Activated T-helper 2 cell treated with anti-CD3 and anti-CD28 coated beads, Interferon-gamma antibody, Interleukin-2, Interleukin-4, amounts not matched to agents 10 μg/mL and 5 μg/mL and 100 μg/mL, durations not matched to agents 14 hours and 24 hours and 36 hours (primary cell): ENCODE measurements at regions not wholly inside any gene's neighbourhood (a gene's known extent, or its start where the extent isn't known, plus 50 kb on each side); places are given as distances from the start of the nearest gene placed in this dataset.
"Not testable (repeated sequence)": the region's sequence is repeated elsewhere in the genome, so short reads cannot be mapped to it uniquely, and the experiment has no call there.

ENCODE experiments used
- DNase-seq: peaks from one replicate; pipeline ENCODE4 v3.0.0; 2021; ENCODE audit warnings: low spot score
- H3K27ac Mint-ChIP-seq: one replicate; pipeline ENCODE4 v1.8.0; 2021; ENCODE audit warnings: mixed read lengths
- H3K27me3 Mint-ChIP-seq: one replicate; pipeline ENCODE4 v1.8.0; 2021; ENCODE audit warnings: low read depth, mixed read lengths
- H3K36me3 Mint-ChIP-seq: one replicate; pipeline ENCODE4 v1.8.0; 2021; ENCODE audit warnings: low read depth, mixed read lengths
- H3K4me1 Mint-ChIP-seq: one replicate; pipeline ENCODE4 v1.8.0; 2021; ENCODE audit warnings: low read depth, mixed read lengths
- H3K4me3 Mint-ChIP-seq: one replicate; pipeline ENCODE4 v1.8.0; 2021; ENCODE audit warnings: low read depth, mild to moderate bottlenecking, moderate library complexity, mixed read lengths
- H3K9me3 Mint-ChIP-seq: one replicate; pipeline ENCODE4 v1.8.0; 2021; ENCODE audit warnings: mixed read lengths
- intact Hi-C: fragments of 100-400 bp; cut with micrococcal nuclease; formaldehyde crosslinking; loops from one replicate; pipeline ENCODE4 v1.15.1; 2023

- Mint-ChIP-seq H3K9me3 (peaks cover 3% of the 10 kb centered on the region), H3K27me3 (no peaks in the 10 kb centered on the region), H3K4me1 (no peaks in the 10 kb centered on the region), H3K27ac (no peak overlapping the region), H3K4me3 (no peak overlapping the region), H3K36me3 (no peaks in the 10 kb centered on the region)
- no peak for DNase-seq
- intact Hi-C loops = no loop called here
These were observed 239.5 kb downstream of the TFAP2A start for GRCh38 chr6:10175362-10175761.

- Mint-ChIP-seq H3K27me3 (no peaks in the 10 kb centered on the region), H3K27ac (no peak overlapping the region), H3K9me3 (peaks cover 3% of the 10 kb centered on the region), H3K36me3 (no peaks in the 10 kb centered on the region), H3K4me1 (no peaks in the 10 kb centered on the region), H3K4me3 (no peak overlapping the region)
- intact Hi-C loops = no loop called here
- no peak for DNase-seq
These were observed 240.1 kb downstream of the TFAP2A start for GRCh38 chr6:10174761-10175160.

GRCh38 chr6:10174056-10174455, 240.8 kb downstream of the TFAP2A start:
- DNase-seq = no peak
- intact Hi-C loops = no loop called here
- no peaks in the 10 kb centered on the region for H3K27me3 Mint-ChIP-seq
- H3K36me3 Mint-ChIP-seq = no peaks in the 10 kb centered on the region
- H3K27ac Mint-ChIP-seq = no peak overlapping the region
- peaks cover 3% of the 10 kb centered on the region for H3K9me3 Mint-ChIP-seq
- H3K4me3 Mint-ChIP-seq = no peak overlapping the region
- H3K4me1 Mint-ChIP-seq = no peaks in the 10 kb centered on the region

GRCh38 chr6:10171706-10172105, 243.2 kb downstream of the TFAP2A start:
- intact Hi-C loops, H3K4me3 Mint-ChIP-seq, H3K4me1 Mint-ChIP-seq, H3K27me3 Mint-ChIP-seq, H3K9me3 Mint-ChIP-seq, DNase-seq, H3K27ac Mint-ChIP-seq, H3K36me3 Mint-ChIP-seq: not testable (repeated sequence)

DNA sequence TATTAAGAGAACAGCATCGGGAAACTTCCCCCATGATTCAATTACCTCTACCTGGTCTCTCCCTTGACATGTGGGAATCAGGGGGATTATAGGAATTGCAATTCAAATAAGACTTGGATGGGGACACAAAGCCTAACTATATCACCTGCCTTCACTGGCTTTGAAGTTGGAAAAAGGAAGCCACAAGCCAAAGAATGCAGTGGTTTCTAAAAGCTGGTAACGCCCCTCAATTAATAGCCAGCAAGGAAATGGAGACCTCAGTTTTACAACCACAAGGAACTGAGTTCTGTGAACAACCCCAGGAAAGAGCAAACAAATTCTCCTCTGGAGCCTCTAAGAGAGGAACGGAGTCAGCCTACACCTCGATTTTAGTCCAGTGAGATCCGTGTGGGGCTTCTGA, 244.1 kb downstream of the TFAP2A start:
- H3K4me1 Mint-ChIP-seq = no peaks in the 10 kb centered on the region
- no peak for DNase-seq
- intact Hi-C loops = no loop called here
- H3K4me3 Mint-ChIP-seq = no peak overlapping the region
- H3K9me3 Mint-ChIP-seq = peaks cover 3% of the 10 kb centered on the region
- H3K27ac Mint-ChIP-seq = no peak overlapping the region
- H3K36me3 Mint-ChIP-seq = no peaks in the 10 kb centered on the region
- no peaks in the 10 kb centered on the region for H3K27me3 Mint-ChIP-seq

DNA sequence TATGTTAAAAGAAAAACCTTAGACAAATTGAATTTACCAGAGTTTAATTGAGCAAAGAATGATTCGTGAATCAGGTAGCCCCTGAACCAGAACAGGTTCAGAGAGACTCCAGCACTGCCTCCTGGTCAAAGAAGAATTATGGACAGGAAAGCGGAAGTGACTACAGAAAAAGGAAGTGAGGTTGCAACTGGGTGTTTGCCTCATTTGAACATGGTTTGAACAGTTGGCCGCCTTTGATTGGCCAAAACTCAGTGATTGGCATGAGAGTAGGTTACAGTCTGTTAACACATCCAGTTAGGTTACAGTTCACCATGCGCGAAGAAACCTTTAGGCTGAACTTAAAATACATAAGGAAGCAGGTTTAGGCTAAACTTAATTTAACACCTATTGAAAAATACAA, 248.8 kb downstream of the TFAP2A start:
- H3K9me3 Mint-ChIP-seq = peaks cover under 1% of the 10 kb centered on the region
- no peaks in the 10 kb centered on the region for H3K4me1 Mint-ChIP-seq
- no peaks in the 10 kb centered on the region for H3K27me3 Mint-ChIP-seq
- H3K27ac Mint-ChIP-seq = no peak overlapping the region
- intact Hi-C loops = no loop called here
- DNase-seq = no peak
- H3K4me3 Mint-ChIP-seq = no peak overlapping the region
- no peaks in the 10 kb centered on the region for H3K36me3 Mint-ChIP-seq

- Mint-ChIP-seq H3K9me3 (no peaks in the 10 kb centered on the region), H3K4me3 (no peak overlapping the region), H3K4me1 (no peaks in the 10 kb centered on the region), H3K36me3 (no peaks in the 10 kb centered on the region), H3K27me3 (no peaks in the 10 kb centered on the region), H3K27ac (no peak overlapping the region)
- intact Hi-C loops = no loop called here
- DNase-seq = no peak
These were observed 251.5 kb downstream of the TFAP2A start for GRCh38 chr6:10163203-10163962.

- DNase-seq = no peak
- intact Hi-C loops = no loop called here
- Mint-ChIP-seq H3K4me3 (no peak overlapping the region), H3K27me3 (no peaks in the 10 kb centered on the region), H3K36me3 (no peaks in the 10 kb centered on the region), H3K9me3 (peaks cover 8% of the 10 kb centered on the region), H3K4me1 (no peaks in the 10 kb centered on the region), H3K27ac (no peak overlapping the region)
These were observed 258.0 kb downstream of the TFAP2A start for GRCh38 chr6:10156875-10157274.

DNA sequence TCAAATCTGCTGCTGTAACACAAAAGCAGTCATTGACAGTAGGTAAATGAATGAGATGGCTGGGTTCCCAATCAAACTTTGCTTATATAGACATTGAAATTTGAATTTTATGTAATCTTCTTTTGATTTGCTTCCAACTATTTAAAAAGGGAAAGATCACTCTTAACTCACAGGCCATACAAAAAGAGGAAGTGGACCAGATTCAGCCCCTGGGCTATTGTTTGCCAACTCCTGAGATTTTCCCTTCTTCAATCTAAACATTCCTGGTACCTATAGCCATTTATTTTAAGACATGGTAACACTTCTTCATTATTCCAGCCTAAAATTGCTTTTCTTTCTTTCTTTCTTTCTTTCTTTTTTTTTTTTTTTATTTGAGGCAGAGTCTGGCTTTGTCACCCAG, 260.6 kb downstream of the TFAP2A start:
- peaks cover 8% of the 10 kb centered on the region for H3K9me3 Mint-ChIP-seq
- H3K27me3 Mint-ChIP-seq = no peaks in the 10 kb centered on the region
- DNase-seq = no peak
- intact Hi-C loops = no loop called here
- no peaks in the 10 kb centered on the region for H3K36me3 Mint-ChIP-seq
- H3K4me1 Mint-ChIP-seq = no peaks in the 10 kb centered on the region
- no peak overlapping the region for H3K27ac Mint-ChIP-seq
- H3K4me3 Mint-ChIP-seq = no peak overlapping the region

- no peaks in the 10 kb centered on the region for H3K27me3 Mint-ChIP-seq
- no peaks in the 10 kb centered on the region for H3K36me3 Mint-ChIP-seq
- no peak overlapping the region for H3K4me3 Mint-ChIP-seq
- peaks cover 5% of the 10 kb centered on the region for H3K9me3 Mint-ChIP-seq
- intact Hi-C loops = no loop called here
- H3K27ac Mint-ChIP-seq = no peak overlapping the region
- H3K4me1 Mint-ChIP-seq = no peaks in the 10 kb centered on the region
- no peak for DNase-seq
These were observed 263.5 kb downstream of the TFAP2A start for GRCh38 chr6:10151144-10151915.

DNA sequence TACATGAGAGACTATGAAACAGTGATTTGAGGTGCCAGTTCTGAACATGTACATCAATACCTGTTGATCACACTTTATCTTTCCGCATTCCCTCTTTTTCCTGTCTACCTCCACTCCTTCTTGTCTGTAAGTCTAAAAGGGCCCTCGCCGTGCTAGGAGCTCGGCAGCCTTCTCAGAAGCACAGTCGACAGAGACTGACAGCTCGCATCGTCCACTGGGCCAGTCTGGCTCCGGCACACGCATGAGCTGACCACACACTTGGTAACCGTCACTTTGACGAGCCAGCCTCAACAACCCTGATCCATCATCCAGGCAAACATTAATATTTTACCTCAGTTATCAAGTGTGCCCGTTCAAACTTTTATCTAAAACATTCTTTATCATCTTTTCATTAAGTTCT, 265.3 kb downstream of the TFAP2A start:
- no peaks in the 10 kb centered on the region for H3K4me1 Mint-ChIP-seq
- H3K4me3 Mint-ChIP-seq = no peak overlapping the region
- H3K27me3 Mint-ChIP-seq = no peaks in the 10 kb centered on the region
- H3K9me3 Mint-ChIP-seq = no peaks in the 10 kb centered on the region
- intact Hi-C loops = no loop called here
- H3K36me3 Mint-ChIP-seq = no peaks in the 10 kb centered on the region
- DNase-seq = no peak
- H3K27ac Mint-ChIP-seq = no peak overlapping the region

DNA sequence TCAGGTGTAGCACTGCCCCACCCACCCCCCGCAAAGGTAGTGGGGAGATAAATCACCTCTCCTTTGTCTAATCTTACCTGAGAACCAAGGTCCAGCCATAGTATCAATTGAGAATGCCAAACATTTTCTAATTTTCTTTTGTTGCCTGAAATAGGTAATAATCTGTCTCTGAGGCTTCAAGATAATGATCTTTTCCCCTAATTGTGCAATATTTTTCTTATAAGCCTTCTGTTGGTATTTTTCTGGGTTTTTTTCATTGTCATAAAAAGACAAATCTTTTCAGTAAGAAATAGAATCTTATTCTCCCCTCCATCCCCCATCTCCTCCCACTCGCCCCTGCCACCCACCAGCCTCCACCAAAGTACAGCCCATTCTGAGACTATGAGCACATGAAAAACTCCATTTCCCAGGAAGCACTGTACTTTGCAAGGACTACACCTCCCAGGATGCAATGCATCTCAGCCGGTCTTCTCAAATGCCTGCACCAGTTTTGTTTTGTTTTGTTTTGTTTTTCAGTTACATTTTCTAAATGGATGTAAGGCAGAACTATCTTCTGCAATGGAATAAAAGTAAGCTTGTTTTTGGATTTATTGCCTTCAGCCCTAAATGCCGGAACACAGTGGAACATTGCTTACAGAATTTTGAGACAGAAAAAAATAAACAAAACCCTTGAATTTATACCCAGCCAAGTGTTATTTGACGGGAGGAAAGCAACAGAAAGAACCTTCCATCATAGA, 268.0 kb downstream of the TFAP2A start:
- Mint-ChIP-seq H3K9me3 (no peaks in the 10 kb centered on the region), H3K27me3 (no peaks in the 10 kb centered on the region), H3K4me3 (peak overlapping the region; percentile 38), H3K27ac (no peak overlapping the region), H3K36me3 (no peaks in the 10 kb centered on the region), H3K4me1 (no peaks in the 10 kb centered on the region)
- DNase-seq = no peak
- intact Hi-C loops = no loop called here

GRCh38 chr6:10144772-10145171, 270.1 kb downstream of the TFAP2A start:
- Mint-ChIP-seq H3K36me3 (no peaks in the 10 kb centered on the region), H3K4me1 (no peaks in the 10 kb centered on the region), H3K27me3 (no peaks in the 10 kb centered on the region), H3K27ac (no peak overlapping the region), H3K9me3 (no peaks in the 10 kb centered on the region), H3K4me3 (no peak overlapping the region)
- DNase-seq = no peak
- intact Hi-C loops = no loop called here
